Caco-2 (cell line): ENCODE measurements at regions not wholly inside any gene's neighbourhood (a gene's known extent, or its start where the extent isn't known, plus 50 kb on each side); places are given as distances from the start of the nearest gene placed in this dataset.

Source experiments
- BruUV-seq: library from RNA; stranded (reverse); fragments of 400-500 nt; replicated peaks from 2 replicates; lab custom pipeline; 2021; lab: Mats Ljungman, UMichigan
- CTCF ChIA-PET: fragments of 300-600 bp; sonication (Branson Sonifier 250); formaldehyde crosslinking; loops from one replicate; lab custom pipeline; 2022; ENCODE audit warnings: antibody characterized with exemption; lab: Charles Lee
- POLR2A ChIA-PET: fragments of 300-600 bp; sonication (Branson Sonifier 250); formaldehyde crosslinking; loops from one replicate; lab custom pipeline; 2022; ENCODE audit warnings: antibody characterized with exemption; lab: Charles Lee
- DNase-seq, 2 experiments: peaks; one replicate each; pipeline versions ENCODE4 v3.0.0 to v3.0.0-alpha.2; 2020 to 2022
- H3K27me3 ChIP-seq: replicated peaks from 2 replicates; pipeline ENCODE4 v1.6.0; 2011; ENCODE audit warnings: low read length; ENCODE audit not compliant: control insufficient read depth, insufficient read depth
- H3K36me3 ChIP-seq: 2 replicates; pipeline ENCODE4 v1.5.1; 2011; ENCODE audit warnings: low read length; ENCODE audit not compliant: control insufficient read depth, insufficient read depth
- H3K4me1 ChIP-seq: fragments of 250-450 bp; sonication (Bioruptor Pico); 2 replicates; pipeline ENCODE4 v1.5.1; 2020; ENCODE audit warnings: mild to moderate bottlenecking
- H3K4me3 ChIP-seq: 2 replicates; pipeline ENCODE4 v1.5.1; 2011; ENCODE audit warnings: low read depth, mild to moderate bottlenecking, control low read depth, low read length
- H3K9me3 ChIP-seq: fragments of 250-450 bp; sonication (Bioruptor Pico); 2 replicates; pipeline ENCODE4 v1.5.1; 2020; ENCODE audit warnings: mild to moderate bottlenecking, moderate library complexity
- H3K27ac Mint-ChIP-seq: one replicate; pipeline ENCODE4 v1.8.0; 2022; ENCODE audit warnings: mixed read lengths; ENCODE audit not compliant: unreplicated experiment
- H3K27me3 Mint-ChIP-seq: one replicate; pipeline ENCODE4 v1.8.0; 2022; ENCODE audit warnings: mixed read lengths; ENCODE audit not compliant: insufficient read depth, unreplicated experiment
- H3K36me3 Mint-ChIP-seq: one replicate; pipeline ENCODE4 v1.8.0; 2022; ENCODE audit warnings: mild to moderate bottlenecking, mixed read lengths; ENCODE audit not compliant: insufficient read depth, unreplicated experiment
- H3K4me1 Mint-ChIP-seq: one replicate; pipeline ENCODE4 v1.8.0; 2022; ENCODE audit warnings: low read depth, mixed read lengths; ENCODE audit not compliant: unreplicated experiment
- H3K4me3 Mint-ChIP-seq: one replicate; pipeline ENCODE4 v1.8.0; 2022; ENCODE audit warnings: mild to moderate bottlenecking, moderate library complexity, mixed read lengths; ENCODE audit not compliant: unreplicated experiment
- H3K9me3 Mint-ChIP-seq: one replicate; pipeline ENCODE4 v1.8.0; 2022; ENCODE audit warnings: mixed read lengths; ENCODE audit not compliant: unreplicated experiment
- CTCF ChIP-seq, 2 experiments: fragments of 200-600 bp in 1 of 2; IDR thresholded peaks; 1 replicate in 1 of 2; 2 replicates in 1 of 2; pipeline versions ENCODE4 v1.5.1 to v1.8.0; 2011 to 2022; ENCODE audit warnings: antibody characterized with exemption in 1 of 2, control low read depth in 1 of 2, inconsistent platforms in 1 of 2, low read depth in 1 of 2, low read length in 1 of 2, mild to moderate bottlenecking in 1 of 2, moderate library complexity in 1 of 2; ENCODE audit not compliant: insufficient read depth in 1 of 2, severe bottlenecking in 1 of 2, unreplicated experiment in 1 of 2
- intact Hi-C: fragments of 100-400 bp; cut with micrococcal nuclease; formaldehyde crosslinking; loops from one replicate; pipeline ENCODE4 v1.10.0; 2022; ENCODE audit not compliant: unreplicated experiment

- no peak overlapping the region for H3K4me3 ChIP-seq
- intact Hi-C loops: loop anchor here (10.0 kb wide), 1 partner anchor 341 kb away; no protein-coding TSS in a partner anchor
- H3K27me3 ChIP-seq: no peaks in the 10 kb centered on the region
- H3K27me3 Mint-ChIP-seq: no peaks in the 10 kb centered on the region
- H3K27ac Mint-ChIP-seq: no peak overlapping the region
- CTCF ChIA-PET: interaction anchor here (1.3 kb wide), 1 partner anchor 23 kb away, joined by 3 read pairs; no protein-coding TSS in a partner anchor
- H3K36me3 Mint-ChIP-seq: no peaks in the 10 kb centered on the region
- POLR2A ChIA-PET: no interaction called here
- no peaks in the 10 kb centered on the region for H3K4me1 ChIP-seq
- no TSS peak for BruUV-seq
- DNase-seq: no peak
- H3K9me3 ChIP-seq: no peaks in the 10 kb centered on the region
- no peaks in the 10 kb centered on the region for H3K4me1 Mint-ChIP-seq
- no peaks in the 10 kb centered on the region for H3K9me3 Mint-ChIP-seq
- H3K4me3 Mint-ChIP-seq: no peak overlapping the region
- no peaks in the 10 kb centered on the region for H3K36me3 ChIP-seq
- no peak for TF ChIP-seq CTCF (IDR thresholded peaks at IDR 0.05; ENCODE audit: insufficient read depth in 1 of 2, low read depth in 1 of 2, low read length in 1 of 2, severe bottlenecking in 1 of 2, unreplicated experiment in 1 of 2)
Observed at GRCh38 chr7:20913853-20914252, 127.2 kb upstream of the SP8 start.

DNA sequence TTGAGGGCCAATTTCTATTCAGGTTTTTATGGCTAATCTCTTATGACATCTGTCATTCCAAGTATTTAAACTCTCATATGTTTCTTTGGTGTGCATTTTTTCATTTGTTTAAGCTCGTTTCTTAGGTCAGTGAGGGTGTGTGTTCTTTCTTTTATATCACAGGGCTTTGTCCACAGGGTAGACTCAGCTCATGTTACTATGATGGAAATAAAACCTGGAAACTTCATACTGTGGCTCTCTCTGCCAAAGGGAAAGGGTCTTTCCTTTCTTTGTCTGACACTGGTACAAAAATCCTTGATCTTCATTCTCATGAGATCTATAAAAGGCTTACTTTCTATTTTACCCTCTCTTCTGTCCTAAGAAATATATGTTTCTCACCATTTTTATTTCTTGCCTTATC is 129.6 kb upstream of the SP8 start:
- Mint-ChIP-seq H3K27me3 (no peaks in the 10 kb centered on the region), H3K9me3 (no peaks in the 10 kb centered on the region), H3K4me1 (no peaks in the 10 kb centered on the region), H3K36me3 (no peaks in the 10 kb centered on the region), H3K4me3 (no peak overlapping the region), H3K27ac (no peak overlapping the region)
- ChIA-PET CTCF (no interaction called here), POLR2A (no interaction called here)
- no peak for TF ChIP-seq CTCF (IDR thresholded peaks at IDR 0.05; ENCODE audit: insufficient read depth in 1 of 2, low read depth in 1 of 2, low read length in 1 of 2, severe bottlenecking in 1 of 2, unreplicated experiment in 1 of 2)
- no peaks in the 10 kb centered on the region for H3K4me1 ChIP-seq
- intact Hi-C loops: loop anchor here (10.0 kb wide), 1 partner anchor 338 kb away; no protein-coding TSS in a partner anchor
- H3K27me3 ChIP-seq: no peaks in the 10 kb centered on the region
- DNase-seq: no peak
- H3K4me3 ChIP-seq: no peak overlapping the region
- no peaks in the 10 kb centered on the region for H3K36me3 ChIP-seq
- no TSS peak for BruUV-seq
- no peaks in the 10 kb centered on the region for H3K9me3 ChIP-seq

GRCh38 chr7:20917603-20918002 is 130.9 kb upstream of the SP8 start:
- no peaks in the 10 kb centered on the region for H3K27me3 Mint-ChIP-seq
- ChIA-PET POLR2A (no interaction called here), CTCF (no interaction called here)
- H3K27me3 ChIP-seq: no peaks in the 10 kb centered on the region
- no peaks in the 10 kb centered on the region for H3K36me3 Mint-ChIP-seq
- no peak overlapping the region for H3K4me3 ChIP-seq
- no peaks in the 10 kb centered on the region for H3K36me3 ChIP-seq
- H3K4me1 ChIP-seq: no peaks in the 10 kb centered on the region
- no peak overlapping the region for H3K4me3 Mint-ChIP-seq
- intact Hi-C loops: loop anchor here (10.0 kb wide), 1 partner anchor 337 kb away; no protein-coding TSS in a partner anchor
- no TSS peak for BruUV-seq
- no peak for DNase-seq
- no peak overlapping the region for H3K27ac Mint-ChIP-seq
- H3K9me3 Mint-ChIP-seq: peaks cover 6% of the 10 kb centered on the region
- H3K9me3 ChIP-seq: no peaks in the 10 kb centered on the region
- no peaks in the 10 kb centered on the region for H3K4me1 Mint-ChIP-seq
- no peak for TF ChIP-seq CTCF (IDR thresholded peaks at IDR 0.05; ENCODE audit: insufficient read depth in 1 of 2, low read depth in 1 of 2, low read length in 1 of 2, severe bottlenecking in 1 of 2, unreplicated experiment in 1 of 2)
